GM21367 (cell line): ENCODE measurements at regions not wholly inside any gene's neighbourhood (a gene's known extent, or its start where the extent isn't known, plus 50 kb on each side); places are given as distances from the start of the nearest gene placed in this dataset.
"Not testable (repeated sequence)": the region's sequence is repeated elsewhere in the genome, so short reads cannot be mapped to it uniquely, and the experiment has no call there.

Experiments used
- ATAC-seq: cut with Tn5 transposase; IDR thresholded peaks from one replicate; pipeline ENCODE4 v1.9.1; 2021; ENCODE audit not compliant: unreplicated experiment

- no peak for ATAC-seq
These were observed 834.3 kb downstream of the PLOD2 start for GRCh38 chr3:145326666-145327065.

- ATAC-seq: not testable (repeated sequence)
These were observed 827.6 kb downstream of the PLOD2 start for GRCh38 chr3:145333427-145333826.

- ATAC-seq: no peak
These were observed 827.1 kb downstream of the PLOD2 start for GRCh38 chr3:145333931-145334330.

- ATAC-seq: no peak
These were observed 805.8 kb downstream of the PLOD2 start for GRCh38 chr3:145355206-145355605.

- no peak for ATAC-seq
These were observed 803.5 kb downstream of the PLOD2 start for GRCh38 chr3:145357453-145357852.

GRCh38 chr3:145359040-145359439 lies 801.9 kb downstream of the PLOD2 start:
- ATAC-seq: no peak

GRCh38 chr3:145368748-145369147 lies 792.2 kb downstream of the PLOD2 start:
- no peak for ATAC-seq

- ATAC-seq: no peak
These were observed 790.1 kb downstream of the PLOD2 start for GRCh38 chr3:145370870-145371269.

- ATAC-seq: no peak
These were observed 783.7 kb downstream of the PLOD2 start for GRCh38 chr3:145377301-145377700.

- ATAC-seq: no peak
These were observed 777.6 kb downstream of the PLOD2 start for GRCh38 chr3:145383416-145383815.

- no peak for ATAC-seq
These were observed 776.7 kb downstream of the PLOD2 start for GRCh38 chr3:145384307-145384706.

- no peak for ATAC-seq
These were observed 773.8 kb downstream of the PLOD2 start for GRCh38 chr3:145387211-145387610.

- no peak for ATAC-seq
These were observed 765.6 kb downstream of the PLOD2 start for GRCh38 chr3:145395421-145395820.

GRCh38 chr3:145411605-145412004 lies 749.4 kb downstream of the PLOD2 start:
- ATAC-seq: no peak

- ATAC-seq: no peak
These were observed 743.3 kb downstream of the PLOD2 start for GRCh38 chr3:145417678-145418077.

GRCh38 chr3:145422556-145422955 lies 738.4 kb downstream of the PLOD2 start:
- no peak for ATAC-seq

GRCh38 chr3:145427355-145427754 lies 733.6 kb downstream of the PLOD2 start:
- ATAC-seq: no peak

GRCh38 chr3:145429546-145429945 lies 731.4 kb downstream of the PLOD2 start:
- no peak for ATAC-seq

- ATAC-seq: no peak
These were observed 712.5 kb downstream of the PLOD2 start for GRCh38 chr3:145448436-145448835.

- no peak for ATAC-seq
These were observed 710.8 kb downstream of the PLOD2 start for GRCh38 chr3:145450018-145450682.

- no peak for ATAC-seq
These were observed 703.0 kb downstream of the PLOD2 start for GRCh38 chr3:145457825-145458552.

- not testable (repeated sequence) for ATAC-seq
These were observed 701.3 kb downstream of the PLOD2 start for GRCh38 chr3:145459681-145460080.

GRCh38 chr3:145471976-145472375 lies 689.0 kb downstream of the PLOD2 start:
- ATAC-seq: no peak
